ENCODE measurements at regions not wholly inside any gene's neighbourhood (a gene's known extent, or its start where the extent isn't known, plus 50 kb on each side); places are given as distances from the start of the nearest gene placed in this dataset.

DNA sequence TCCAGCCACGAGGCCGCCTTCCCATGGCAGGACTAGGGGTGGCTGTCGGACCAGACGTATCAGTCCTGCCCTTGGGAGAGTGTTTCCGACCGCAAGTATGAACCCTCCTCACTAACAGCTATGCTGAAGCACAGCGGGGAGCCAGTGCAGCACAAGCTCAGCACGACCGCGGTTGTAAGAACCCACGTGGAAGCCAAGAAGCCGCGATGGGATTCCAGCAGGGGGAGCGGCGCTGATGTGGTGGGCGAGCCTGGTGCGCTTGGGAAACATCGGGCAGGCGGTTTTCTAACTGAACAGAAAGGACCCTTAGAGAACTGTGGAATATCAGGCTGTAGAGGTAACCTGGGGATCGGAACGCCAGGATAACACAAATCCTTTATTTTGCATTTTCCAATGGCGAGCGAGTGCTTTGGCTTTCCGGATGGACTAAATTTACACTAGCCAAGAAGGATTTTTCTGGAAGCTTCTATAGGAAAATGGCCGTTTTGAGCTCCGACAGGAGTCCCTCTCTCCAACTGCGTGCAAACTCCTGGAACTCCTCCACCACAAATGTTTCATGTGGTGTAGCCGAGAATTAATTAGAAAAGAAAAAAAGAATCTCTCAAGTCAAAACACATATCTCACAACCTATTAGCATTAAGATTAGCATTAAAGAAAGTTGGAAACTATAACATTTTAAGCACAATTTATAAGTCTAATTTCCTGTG, 132.0 kb upstream of the MYCN start:
- Histone ChIP-seq H3K9me3 (no peaks in the 10 kb centered on the region), H3K36me3 (no peaks in the 10 kb centered on the region), H3K4me3 (no peak overlapping the region), H3K27me3 (no peaks in the 10 kb centered on the region), H3K4me1 (no peaks in the 10 kb centered on the region), H3K27ac (no peak overlapping the region)
- intact Hi-C loops (cut with DNase I), result no loop called here
- DNase-seq, result no peak
- TF ChIP-seq, protein P1, sequence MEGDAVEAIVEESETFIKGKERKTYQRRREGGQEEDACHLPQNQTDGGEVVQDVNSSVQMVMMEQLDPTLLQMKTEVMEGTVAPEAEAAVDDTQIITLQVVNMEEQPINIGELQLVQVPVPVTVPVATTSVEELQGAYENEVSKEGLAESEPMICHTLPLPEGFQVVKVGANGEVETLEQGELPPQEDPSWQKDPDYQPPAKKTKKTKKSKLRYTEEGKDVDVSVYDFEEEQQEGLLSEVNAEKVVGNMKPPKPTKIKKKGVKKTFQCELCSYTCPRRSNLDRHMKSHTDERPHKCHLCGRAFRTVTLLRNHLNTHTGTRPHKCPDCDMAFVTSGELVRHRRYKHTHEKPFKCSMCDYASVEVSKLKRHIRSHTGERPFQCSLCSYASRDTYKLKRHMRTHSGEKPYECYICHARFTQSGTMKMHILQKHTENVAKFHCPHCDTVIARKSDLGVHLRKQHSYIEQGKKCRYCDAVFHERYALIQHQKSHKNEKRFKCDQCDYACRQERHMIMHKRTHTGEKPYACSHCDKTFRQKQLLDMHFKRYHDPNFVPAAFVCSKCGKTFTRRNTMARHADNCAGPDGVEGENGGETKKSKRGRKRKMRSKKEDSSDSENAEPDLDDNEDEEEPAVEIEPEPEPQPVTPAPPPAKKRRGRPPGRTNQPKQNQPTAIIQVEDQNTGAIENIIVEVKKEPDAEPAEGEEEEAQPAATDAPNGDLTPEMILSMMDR (IDR thresholded peaks at IDR 0.05), result no peak
- ATAC-seq, result no peak

DNA sequence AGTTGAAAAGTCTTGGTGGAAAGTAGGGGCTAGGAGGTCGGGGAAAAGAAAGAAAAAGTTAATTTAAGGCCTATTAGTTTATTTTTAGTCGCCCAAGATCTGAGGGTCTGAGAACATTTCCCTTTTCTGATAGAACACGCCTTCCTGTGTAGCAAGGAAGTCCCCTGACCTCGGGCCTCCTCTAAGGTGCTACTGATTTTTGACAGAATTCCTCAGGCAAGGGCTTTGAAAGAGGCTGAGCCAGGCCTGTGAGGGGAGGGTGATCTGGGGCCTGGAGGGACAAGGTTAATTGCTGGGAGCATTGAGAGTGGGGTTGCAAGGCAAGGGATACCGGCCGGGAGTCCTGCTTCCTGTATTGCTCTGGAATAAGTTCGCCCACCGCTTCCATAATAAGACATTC, 131.4 kb upstream of the MYCN start:
- intact Hi-C loops (cut with DNase I), result no loop called here
- Histone ChIP-seq H3K27me3 (no peaks in the 10 kb centered on the region), H3K4me3 (no peak overlapping the region), H3K9me3 (no peaks in the 10 kb centered on the region), H3K27ac (no peak overlapping the region), H3K4me1 (no peaks in the 10 kb centered on the region), H3K36me3 (no peaks in the 10 kb centered on the region)
- no peak for DNase-seq
- no peak for ATAC-seq
- TF ChIP-seq, protein P1 (IDR thresholded peaks at IDR 0.05), result no peak

DNA sequence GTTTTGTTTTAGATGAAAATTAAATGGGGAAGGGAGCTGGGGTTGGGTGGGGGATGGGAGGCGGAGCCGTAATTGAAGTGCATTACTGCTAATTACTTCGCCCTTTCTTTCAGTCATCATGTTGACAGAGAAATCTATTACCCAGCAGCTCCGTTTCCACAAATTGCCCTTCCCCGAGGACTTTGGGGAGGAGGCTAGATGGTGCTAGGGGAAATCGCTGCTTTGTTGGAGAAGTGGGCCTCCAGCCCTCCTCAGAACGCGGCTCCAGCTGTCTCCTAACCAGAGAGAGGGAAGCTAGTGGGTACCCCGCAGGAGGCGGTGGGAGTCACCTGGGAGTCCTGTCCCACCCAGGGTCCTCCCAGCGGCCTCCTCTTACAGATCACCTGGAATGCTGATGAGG, 130.9 kb upstream of the MYCN start:
- Histone ChIP-seq H3K36me3 (no peaks in the 10 kb centered on the region), H3K4me1 (no peaks in the 10 kb centered on the region), H3K27ac (no peak overlapping the region), H3K27me3 (no peaks in the 10 kb centered on the region), H3K4me3 (no peak overlapping the region), H3K9me3 (no peaks in the 10 kb centered on the region)
- intact Hi-C loops (cut with DNase I), result no loop called here
- no peak for DNase-seq
- no peak for ATAC-seq
- TF ChIP-seq, protein P1 (IDR thresholded peaks at IDR 0.05), result no peak

DNA sequence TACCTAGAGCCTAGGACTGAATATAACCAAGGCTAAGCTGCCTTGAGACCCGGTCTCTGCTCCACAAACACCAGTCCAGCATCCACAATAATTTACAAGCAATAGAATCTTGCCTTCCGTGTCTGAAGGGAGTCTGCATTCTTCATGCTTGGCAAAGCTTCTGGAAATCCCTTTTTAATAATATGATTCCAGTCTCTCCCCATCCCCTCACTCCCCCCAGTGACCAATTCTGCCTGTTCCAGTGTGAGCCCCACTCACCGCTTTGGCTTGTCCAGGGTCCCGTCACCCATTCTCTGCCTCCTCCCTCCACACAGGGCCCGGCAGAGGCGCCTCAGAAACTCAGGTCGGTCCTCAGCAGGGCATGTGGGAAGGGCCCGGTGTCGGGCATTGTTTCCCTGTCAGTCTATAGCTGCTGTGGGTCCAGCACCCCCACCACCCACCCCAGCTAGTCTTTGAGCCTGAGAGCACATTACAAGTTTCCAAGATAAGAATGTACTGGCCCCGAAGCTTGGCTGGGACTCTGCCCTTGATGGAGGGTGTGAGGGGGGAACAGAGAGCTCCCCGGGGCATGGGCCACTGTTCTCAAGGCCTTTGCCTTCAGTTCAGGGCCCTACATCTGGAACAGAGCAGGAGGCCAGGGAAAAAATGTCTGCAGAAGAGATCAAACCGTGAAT, 129.7 kb upstream of the MYCN start:
- H3K27ac ChIP-seq, result no peak overlapping the region

DNA sequence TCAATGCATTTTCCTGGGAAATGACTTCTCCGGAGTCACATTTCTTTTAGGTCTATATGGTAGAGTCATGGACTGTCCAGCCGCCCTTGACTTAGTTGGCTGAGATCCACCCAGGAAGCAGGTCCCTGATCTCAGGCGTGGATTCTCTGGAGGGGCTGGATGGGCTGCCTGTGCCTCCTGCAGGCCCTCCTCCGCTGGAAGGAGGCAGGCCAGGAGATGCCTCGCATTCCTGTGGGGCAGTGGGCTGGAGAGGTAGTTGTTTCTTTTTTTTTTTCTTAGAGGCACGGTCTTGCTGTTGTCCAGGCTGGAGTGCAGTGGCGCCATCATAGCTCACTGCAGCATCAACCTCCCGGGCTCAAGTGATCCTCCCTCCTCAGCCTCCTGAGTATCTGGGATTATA, 129.0 kb upstream of the MYCN start:
- TF ChIP-seq, protein P1 (IDR thresholded peaks at IDR 0.05), result no peak
- intact Hi-C loops (cut with DNase I), result no loop called here
- ATAC-seq (no peak), DNase-seq (no peak)
- Histone ChIP-seq H3K9me3 (no peaks in the 10 kb centered on the region), H3K27ac (no peak overlapping the region), H3K4me3 (no peak overlapping the region), H3K36me3 (no peaks in the 10 kb centered on the region), H3K4me1 (no peaks in the 10 kb centered on the region), H3K27me3 (no peaks in the 10 kb centered on the region)

More for the DNA sequence above, 129.7 kb upstream of the MYCN start:
- ATAC-seq (no peak), DNase-seq (no peak)
- H3K4me1 ChIP-seq, result no peaks in the 10 kb centered on the region
- TF ChIP-seq, protein P1 (IDR thresholded peaks at IDR 0.05), result no peak
- H3K27me3 ChIP-seq, result no peaks in the 10 kb centered on the region
- H3K36me3 ChIP-seq, result no peaks in the 10 kb centered on the region
- no peak overlapping the region for H3K4me3 ChIP-seq
- intact Hi-C loops (cut with DNase I), result no loop called here
- no peaks in the 10 kb centered on the region for H3K9me3 ChIP-seq

Measured in upper lobe of right lung (tissue), 1 donor.